ENCODE measurements at regions not wholly inside any gene's neighbourhood (a gene's known extent, or its start where the extent isn't known, plus 50 kb on each side); places are given as distances from the start of the nearest gene placed in this dataset.

- no peak overlapping the region for H3K4me3 ChIP-seq (ENCODE audit: control insufficient read depth, low read depth, low read length)
- TF ChIP-seq, protein P1, sequence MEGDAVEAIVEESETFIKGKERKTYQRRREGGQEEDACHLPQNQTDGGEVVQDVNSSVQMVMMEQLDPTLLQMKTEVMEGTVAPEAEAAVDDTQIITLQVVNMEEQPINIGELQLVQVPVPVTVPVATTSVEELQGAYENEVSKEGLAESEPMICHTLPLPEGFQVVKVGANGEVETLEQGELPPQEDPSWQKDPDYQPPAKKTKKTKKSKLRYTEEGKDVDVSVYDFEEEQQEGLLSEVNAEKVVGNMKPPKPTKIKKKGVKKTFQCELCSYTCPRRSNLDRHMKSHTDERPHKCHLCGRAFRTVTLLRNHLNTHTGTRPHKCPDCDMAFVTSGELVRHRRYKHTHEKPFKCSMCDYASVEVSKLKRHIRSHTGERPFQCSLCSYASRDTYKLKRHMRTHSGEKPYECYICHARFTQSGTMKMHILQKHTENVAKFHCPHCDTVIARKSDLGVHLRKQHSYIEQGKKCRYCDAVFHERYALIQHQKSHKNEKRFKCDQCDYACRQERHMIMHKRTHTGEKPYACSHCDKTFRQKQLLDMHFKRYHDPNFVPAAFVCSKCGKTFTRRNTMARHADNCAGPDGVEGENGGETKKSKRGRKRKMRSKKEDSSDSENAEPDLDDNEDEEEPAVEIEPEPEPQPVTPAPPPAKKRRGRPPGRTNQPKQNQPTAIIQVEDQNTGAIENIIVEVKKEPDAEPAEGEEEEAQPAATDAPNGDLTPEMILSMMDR (conservative IDR thresholded peaks at IDR 0.05; ENCODE audit: control insufficient read depth, insufficient read depth, low read depth, low read length): no peak
- no peak for DNase-seq (ENCODE audit: low read depth)
Measured at GRCh38 chr14:48890333-48890732, 695.8 kb downstream of the RPS29 start.

DNA sequence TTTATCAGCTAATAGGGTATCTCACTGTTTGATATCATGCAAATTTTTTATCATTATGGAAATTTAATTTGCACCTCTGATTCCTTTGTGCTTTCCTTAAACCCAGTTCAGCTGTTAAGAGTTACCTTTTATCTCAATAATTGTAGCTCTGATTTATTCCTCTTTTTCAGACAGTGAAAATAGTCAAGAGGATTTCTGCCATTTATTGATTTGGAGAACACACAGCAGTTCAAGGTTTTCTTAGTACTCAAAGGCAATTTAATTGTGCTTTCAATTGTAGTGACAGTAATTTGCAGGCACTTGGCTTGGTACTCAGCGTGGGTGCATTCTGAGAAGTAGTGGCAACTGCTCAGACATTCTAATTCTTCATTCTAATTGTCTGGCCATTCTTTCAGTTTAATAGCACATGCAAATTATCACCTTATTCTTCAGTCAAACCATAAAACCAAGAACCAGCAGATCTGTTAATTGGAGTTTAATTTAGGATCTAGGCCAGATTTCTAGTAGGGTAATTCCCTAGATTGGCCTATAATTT lies 709.3 kb downstream of the RPS29 start:
- TF ChIP-seq, protein P1 (conservative IDR thresholded peaks at IDR 0.05; ENCODE audit: control insufficient read depth, insufficient read depth, low read depth, low read length): no peak
- H3K4me3 ChIP-seq (ENCODE audit: control insufficient read depth, low read depth, low read length): no peak overlapping the region
- DNase-seq (ENCODE audit: low read depth): no peak

GRCh38 chr14:48874711-48875110 lies 711.5 kb downstream of the RPS29 start:
- no peak overlapping the region for H3K4me3 ChIP-seq (ENCODE audit: control insufficient read depth, low read depth, low read length)
- TF ChIP-seq, protein P1 (conservative IDR thresholded peaks at IDR 0.05; ENCODE audit: control insufficient read depth, insufficient read depth, low read depth, low read length): no peak
- DNase-seq (ENCODE audit: low read depth): no peak

DNA sequence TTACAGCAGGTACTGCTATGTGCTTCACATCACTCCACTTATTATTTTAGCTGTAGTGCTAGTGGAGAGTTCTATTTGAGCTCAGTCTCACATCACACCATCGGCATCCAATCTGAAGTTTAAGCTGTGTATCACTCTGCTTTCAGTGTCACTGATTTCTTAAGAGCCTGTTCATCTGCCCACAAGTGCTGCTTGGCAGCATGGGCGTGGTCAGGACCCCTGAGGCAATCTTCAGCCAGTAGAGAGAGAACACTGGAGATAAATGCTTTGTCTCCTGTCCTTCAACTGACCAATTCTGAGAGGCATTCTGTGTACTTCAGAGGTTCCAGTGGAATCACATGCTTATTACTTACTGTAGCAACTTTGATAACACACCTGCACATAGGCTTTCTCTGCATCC lies 728.8 kb downstream of the RPS29 start:
- H3K4me3 ChIP-seq (ENCODE audit: control insufficient read depth, low read depth, low read length): no peak overlapping the region
- TF ChIP-seq, protein P1 (conservative IDR thresholded peaks at IDR 0.05; ENCODE audit: control insufficient read depth, insufficient read depth, low read depth, low read length): no peak
- DNase-seq (ENCODE audit: low read depth): no peak

DNA sequence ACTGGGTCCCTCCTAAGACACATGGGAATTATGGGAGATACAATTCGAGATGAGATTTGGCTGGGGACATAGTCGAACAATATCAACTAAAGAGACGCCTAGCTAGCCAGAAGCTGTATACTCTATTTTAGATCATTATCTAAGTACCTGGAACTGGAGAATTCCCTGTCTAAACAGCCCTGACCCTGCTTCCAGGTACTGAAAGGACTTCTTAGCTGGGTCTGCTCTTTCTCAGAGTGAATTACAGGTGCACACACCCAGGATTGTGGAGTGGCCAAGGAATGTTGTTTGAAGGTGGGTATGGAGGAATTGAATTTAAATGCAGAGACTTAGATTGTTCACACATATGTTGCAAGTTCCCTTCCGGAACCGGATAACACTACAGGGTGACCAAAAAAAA lies 733.0 kb downstream of the RPS29 start:
- TF ChIP-seq, protein P1 (conservative IDR thresholded peaks at IDR 0.05; ENCODE audit: control insufficient read depth, insufficient read depth, low read depth, low read length): no peak
- DNase-seq (ENCODE audit: low read depth): no peak
- H3K4me3 ChIP-seq (ENCODE audit: control insufficient read depth, low read depth, low read length): no peak overlapping the region

- H3K4me3 ChIP-seq (ENCODE audit: control insufficient read depth, low read depth, low read length): no peak overlapping the region
- TF ChIP-seq, protein P1 (conservative IDR thresholded peaks at IDR 0.05; ENCODE audit: control insufficient read depth, insufficient read depth, low read depth, low read length): no peak
- DNase-seq (ENCODE audit: low read depth): no peak
Measured at GRCh38 chr14:48849741-48850322, 736.3 kb downstream of the RPS29 start.
